HEK293T (cell line): ENCODE measurements at regions not wholly inside any gene's neighbourhood (a gene's known extent, or its start where the extent isn't known, plus 50 kb on each side); places are given as distances from the start of the nearest gene placed in this dataset.

Experiments
- CTCF ChIA-PET: fragments of 350-600 bp; formaldehyde crosslinking; extraction: SDS; loops from one replicate; lab custom pipeline; 2021; ENCODE audit warnings: antibody characterized with exemption, inconsistent platforms; lab: Yijun Ruan, JAX
- POLR2A ChIA-PET: fragments of 350-600 bp; formaldehyde crosslinking; extraction: SDS; loops from one replicate; lab custom pipeline; 2020; ENCODE audit warnings: antibody characterized with exemption, inconsistent platforms; lab: Yijun Ruan, JAX
- DNase-seq: peaks from one replicate; pipeline ENCODE4 v3.0.0; 2012; ENCODE audit warnings: mixed read lengths; ENCODE audit errors: extremely low spot score
- ARNT ChIP-seq: fragments of 450-650 bp; IDR thresholded peaks from 2 replicates; pipeline ENCODE4 v1.6.1; 2017; ENCODE audit warnings: mild to moderate bottlenecking
- BHLHE40 ChIP-seq: fragments of 450-650 bp; IDR thresholded peaks from 2 replicates; pipeline ENCODE4 v1.6.1; 2016; ENCODE audit warnings: mild to moderate bottlenecking, moderate library complexity, borderline replicate concordance
- CTBP1 ChIP-seq: fragments of 450-650 bp; IDR thresholded peaks from 2 replicates; pipeline ENCODE4 v1.6.1; 2016; ENCODE audit warnings: borderline replicate concordance
- ELF4 ChIP-seq: fragments of 450-650 bp; IDR thresholded peaks from 2 replicates; pipeline ENCODE4 v1.6.1; 2017; ENCODE audit warnings: antibody characterized with exemption
- FOXA1 ChIP-seq: fragments of 450-650 bp; IDR thresholded peaks from 2 replicates; pipeline ENCODE4 v1.6.1; 2016; ENCODE audit warnings: mild to moderate bottlenecking
- FOXK2 ChIP-seq: fragments of 450-650 bp; IDR thresholded peaks from 2 replicates; pipeline ENCODE4 v1.6.1; 2016; ENCODE audit warnings: mild to moderate bottlenecking
- FOXM1 ChIP-seq: fragments of 450-650 bp; IDR thresholded peaks from 2 replicates; pipeline ENCODE4 v1.6.1; 2017; ENCODE audit warnings: mild to moderate bottlenecking, borderline replicate concordance
- HDGF ChIP-seq: fragments of 450-650 bp; IDR thresholded peaks from 2 replicates; pipeline ENCODE4 v1.6.1; 2017; ENCODE audit warnings: antibody characterized with exemption, borderline replicate concordance
- L3MBTL2 ChIP-seq: fragments of 450-650 bp; conservative IDR thresholded peaks from 2 replicates; pipeline ENCODE4 v1.6.1; 2016; ENCODE audit warnings: mild to moderate bottlenecking
- LEF1 ChIP-seq: fragments of 450-650 bp; IDR thresholded peaks from 2 replicates; pipeline ENCODE4 v1.6.1; 2017; ENCODE audit warnings: mild to moderate bottlenecking, borderline replicate concordance
- NFRKB ChIP-seq: fragments of 450-650 bp; IDR thresholded peaks from 2 replicates; pipeline ENCODE4 v1.6.1; 2016; ENCODE audit warnings: mild to moderate bottlenecking, moderate library complexity
- SP1 ChIP-seq: fragments of 450-650 bp; IDR thresholded peaks from 2 replicates; pipeline ENCODE4 v1.6.1; 2017
- SUZ12 ChIP-seq: fragments of 450-650 bp; IDR thresholded peaks from 2 replicates; pipeline ENCODE4 v1.6.1; 2016; ENCODE audit warnings: mild to moderate bottlenecking
- TARDBP ChIP-seq: fragments of 450-650 bp; IDR thresholded peaks from 2 replicates; pipeline ENCODE4 v1.6.1; 2016
- ZNF384 ChIP-seq: fragments of 450-650 bp; IDR thresholded peaks from 2 replicates; pipeline ENCODE4 v1.6.1; 2016
- TF ChIP-seq, protein P1 (sequence below): fragments of 450-650 bp; IDR thresholded peaks from 2 replicates; pipeline ENCODE4 v1.6.1; 2016

GRCh38 chr1:78373676-78374075 lies 117.1 kb upstream of the PTGFR start:
- ChIA-PET POLR2A (no interaction called here), CTCF (interaction anchor here (0.6 kb wide), 1 partner anchor 40 kb away, joined by 3 read pairs; no protein-coding TSS in a partner anchor)
- DNase-seq = no peak
- TF ChIP-seq NFRKB = no peak
- TF ChIP-seq ELF4 = no peak

- no peak for TF ChIP-seq TARDBP
- ChIA-PET POLR2A (no interaction called here), CTCF (no interaction called here)
- no peak for DNase-seq
Observed at GRCh38 chr1:78375996-78376395, 114.8 kb upstream of the PTGFR start.

DNA sequence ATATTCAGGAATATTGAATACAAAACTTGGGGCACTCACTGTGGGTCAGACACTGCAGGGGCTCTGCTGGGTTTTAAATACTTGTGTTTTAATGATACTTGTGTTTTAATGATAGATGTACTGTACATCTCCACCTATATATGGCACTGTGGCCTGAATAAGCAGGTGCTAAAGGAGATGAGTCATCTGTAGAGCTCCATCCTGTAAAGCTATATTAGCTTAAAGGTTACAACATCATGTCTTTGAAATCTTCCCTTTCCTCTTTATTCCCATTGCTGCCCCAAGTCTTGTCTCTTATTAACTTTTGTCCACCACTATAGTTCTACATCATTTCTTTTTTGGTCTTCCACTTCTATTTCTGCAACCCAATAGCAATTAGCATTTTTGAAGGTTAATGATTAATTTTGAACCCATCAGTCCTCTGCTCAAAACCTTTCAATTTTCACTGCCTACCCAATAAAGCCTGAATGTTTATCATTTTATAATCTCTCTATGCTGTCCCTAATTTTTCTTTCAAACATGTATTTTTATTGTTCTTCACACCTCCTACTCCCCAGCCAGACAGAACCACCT lies 113.3 kb upstream of the PTGFR start:
- POLR2A ChIA-PET = no interaction called here

GRCh38 chr1:78383923-78384322 lies 106.9 kb upstream of the PTGFR start:
- CTCF ChIA-PET = no interaction called here
- POLR2A ChIA-PET = no interaction called here
- no peak for DNase-seq
- TF ChIP-seq ELF4 = no peak
- no peak for TF ChIP-seq TARDBP

More for the DNA sequence above, 113.3 kb upstream of the PTGFR start:
- CTCF ChIA-PET = no interaction called here
- no peak for TF ChIP-seq FOXK2
- no peak for TF ChIP-seq ZNF384
- no peak for TF ChIP-seq BHLHE40
- no peak for DNase-seq

DNA sequence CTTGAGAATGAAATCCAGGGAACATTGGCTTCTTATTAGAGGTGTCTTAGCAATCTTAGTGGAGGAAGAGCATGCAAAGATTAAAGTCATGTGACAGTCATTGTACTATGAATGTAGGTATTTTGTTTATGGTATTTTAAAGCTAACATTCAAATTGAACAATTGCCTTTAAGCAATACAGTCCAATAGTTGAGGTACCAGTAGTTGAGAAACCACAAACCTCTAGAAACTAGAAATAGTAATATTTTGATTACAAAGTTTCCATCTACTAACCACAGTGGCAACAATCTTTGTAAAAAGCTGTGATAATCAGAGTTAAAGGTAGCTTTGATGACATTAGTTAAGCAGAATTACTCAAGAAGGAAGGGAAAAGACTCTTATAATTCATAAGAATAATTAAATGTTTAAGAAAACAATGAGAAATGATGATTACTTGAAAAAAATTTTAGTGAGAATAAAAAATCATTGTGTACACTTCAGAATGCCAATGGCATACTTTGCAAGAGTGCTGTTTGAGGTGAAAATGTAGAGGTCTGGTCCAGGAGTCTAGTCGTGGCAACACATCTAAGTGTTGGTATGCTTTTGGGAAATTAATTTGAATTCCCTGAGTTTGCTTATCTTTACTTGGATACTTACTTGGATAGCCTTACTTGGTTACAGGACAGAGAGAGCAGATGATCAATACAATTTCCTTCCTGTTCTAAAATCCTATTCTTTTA lies 104.9 kb upstream of the PTGFR start:
- CTCF ChIA-PET = no interaction called here
- TF ChIP-seq FOXM1 = no peak
- POLR2A ChIA-PET = no interaction called here
- DNase-seq = no peak

GRCh38 chr1:78387201-78387600 lies 103.6 kb upstream of the PTGFR start:
- no peak for DNase-seq
- TF ChIP-seq FOXM1 (no peak), CTBP1 (no peak), SP1 (no peak), ELF4 (no peak), BHLHE40 (no peak), ARNT (no peak), ZNF384 (no peak), NFRKB (no peak), FOXK2 (no peak), HDGF (no peak)
- TF ChIP-seq, protein P1, sequence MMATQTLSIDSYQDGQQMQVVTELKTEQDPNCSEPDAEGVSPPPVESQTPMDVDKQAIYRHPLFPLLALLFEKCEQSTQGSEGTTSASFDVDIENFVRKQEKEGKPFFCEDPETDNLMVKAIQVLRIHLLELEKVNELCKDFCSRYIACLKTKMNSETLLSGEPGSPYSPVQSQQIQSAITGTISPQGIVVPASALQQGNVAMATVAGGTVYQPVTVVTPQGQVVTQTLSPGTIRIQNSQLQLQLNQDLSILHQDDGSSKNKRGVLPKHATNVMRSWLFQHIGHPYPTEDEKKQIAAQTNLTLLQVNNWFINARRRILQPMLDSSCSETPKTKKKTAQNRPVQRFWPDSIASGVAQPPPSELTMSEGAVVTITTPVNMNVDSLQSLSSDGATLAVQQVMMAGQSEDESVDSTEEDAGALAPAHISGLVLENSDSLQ = no peak
- ChIA-PET POLR2A (no interaction called here), CTCF (no interaction called here)

DNA sequence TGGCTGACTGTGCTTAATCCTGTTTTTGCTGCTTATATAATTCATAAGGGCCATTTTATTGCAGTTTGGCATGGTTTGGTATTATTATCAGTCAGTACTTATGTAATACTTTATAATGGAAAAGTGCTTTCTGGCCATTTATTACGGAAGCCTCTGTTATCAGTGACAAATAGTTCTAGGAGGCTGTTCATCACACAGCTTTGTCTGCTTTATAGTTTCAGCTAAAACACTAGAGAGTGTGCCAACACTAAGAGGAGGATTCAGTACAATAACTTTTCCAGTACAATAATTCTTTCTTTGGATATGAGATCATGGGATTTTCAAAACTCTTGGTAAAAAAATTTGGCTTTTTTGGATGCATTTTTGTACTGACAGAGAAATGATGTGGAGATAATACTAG lies 102.9 kb upstream of the PTGFR start:
- ChIA-PET CTCF (no interaction called here), POLR2A (no interaction called here)
- no peak for DNase-seq
- no peak for TF ChIP-seq SP1
- no peak for TF ChIP-seq HDGF
- TF ChIP-seq ELF4 = no peak
- TF ChIP-seq FOXK2 = no peak
- no peak for TF ChIP-seq ARNT
- TF ChIP-seq ZNF384 = no peak
- no peak for TF ChIP-seq BHLHE40
- no peak for TF ChIP-seq CTBP1
- TF ChIP-seq LEF1 = no peak
- no peak for TF ChIP-seq SUZ12
- TF ChIP-seq, protein P1 = no peak
- no peak for TF ChIP-seq TARDBP
- no peak for TF ChIP-seq L3MBTL2
- TF ChIP-seq FOXM1 = no peak
- no peak for TF ChIP-seq FOXA1
- no peak for TF ChIP-seq NFRKB

GRCh38 chr1:78388275-78388674 lies 102.5 kb upstream of the PTGFR start:
- ChIA-PET CTCF (no interaction called here), POLR2A (no interaction called here)
- no peak for TF ChIP-seq ELF4
- no peak for TF ChIP-seq ZNF384
- TF ChIP-seq FOXM1 = no peak
- DNase-seq = no peak
